OCI-LY1 (cell line): ENCODE measurements at regions not wholly inside any gene's neighbourhood (a gene's known extent, or its start where the extent isn't known, plus 50 kb on each side); places are given as distances from the start of the nearest gene placed in this dataset.

Experiments used
- H2AFZ ChIP-seq: fragments of 200-600 bp; sonication (generic), shearing (Covaris generic); 2 replicates; pipeline ENCODE4 v1.6.0; 2014; ENCODE audit warnings: antibody characterized with exemption, mild to moderate bottlenecking, low read length
- H3F3A ChIP-seq: fragments of 200-600 bp; sonication (generic), shearing (Covaris generic); 2 replicates; pipeline ENCODE4 v1.6.0; 2014; ENCODE audit warnings: mild to moderate bottlenecking, antibody characterized with exemption, low read length, moderate library complexity; ENCODE audit not compliant: insufficient read depth
- H3K27ac ChIP-seq: fragments of 200-600 bp; sonication (generic); 2 replicates; pipeline ENCODE4 v1.5.1; 2014; ENCODE audit warnings: low read length, mixed run types, mild to moderate bottlenecking, low read depth; ENCODE audit not compliant: poor library complexity, severe bottlenecking
- H3K27me3 ChIP-seq: fragments of 200-600 bp; sonication (generic); 2 replicates; pipeline ENCODE4 v1.6.0; 2014; ENCODE audit warnings: antibody characterized with exemption, mild to moderate bottlenecking, low read length, moderate library complexity; ENCODE audit not compliant: insufficient read depth
- H3K36me3 ChIP-seq: fragments of 200-600 bp; sonication (generic); 2 replicates; pipeline ENCODE4 v1.6.1; 2014; ENCODE audit warnings: mild to moderate bottlenecking, antibody characterized with exemption, low read length, moderate library complexity, mixed read lengths; ENCODE audit not compliant: insufficient read depth
- H3K4me1 ChIP-seq: fragments of 200-600 bp; sonication (generic); 2 replicates; pipeline ENCODE4 v1.5.1; 2014; ENCODE audit warnings: mild to moderate bottlenecking, low read length, moderate library complexity; ENCODE audit not compliant: insufficient read depth, severe bottlenecking
- H3K4me2 ChIP-seq: fragments of 200-600 bp; sonication (generic), shearing (Covaris generic); 2 replicates; pipeline ENCODE4 v1.6.1; 2014; ENCODE audit warnings: low read length
- H3K4me3 ChIP-seq: fragments of 200-600 bp; sonication (generic); 2 replicates; pipeline ENCODE4 v1.5.1; 2014; ENCODE audit warnings: low read length, low read depth, mild to moderate bottlenecking, mixed read lengths; ENCODE audit not compliant: poor library complexity, severe bottlenecking
- H3K79me2 ChIP-seq: fragments of 200-600 bp; shearing (Covaris generic); 2 replicates; pipeline ENCODE4 v1.6.1; 2016; ENCODE audit warnings: mixed run types, low read length, mixed read lengths; ENCODE audit not compliant: insufficient read depth
- H3K9ac ChIP-seq: fragments of 200-600 bp; sonication (generic), shearing (Covaris generic); 2 replicates; pipeline ENCODE4 v1.6.1; 2014; ENCODE audit warnings: mild to moderate bottlenecking, low read length, mixed read lengths
- H3K9me2 ChIP-seq: fragments of 200-600 bp; sonication (generic), shearing (Covaris generic); 2 replicates; pipeline ENCODE4 v1.6.1; 2014; ENCODE audit warnings: low read depth, mild to moderate bottlenecking, low read length, mixed read lengths
- H3K9me3 ChIP-seq: fragments of 200-600 bp; shearing (Covaris generic); 2 replicates; pipeline ENCODE4 v1.6.1; 2014; ENCODE audit warnings: low read length, mixed read lengths
- H4K20me1 ChIP-seq: fragments of 200-600 bp; sonication (generic), shearing (Covaris generic); 2 replicates; pipeline ENCODE4 v1.6.0; 2016; ENCODE audit warnings: mild to moderate bottlenecking, low read length; ENCODE audit not compliant: insufficient read depth
- CTCF ChIP-seq: fragments of 200-600 bp; sonication (generic), shearing (Covaris generic); IDR thresholded peaks from 2 replicates; pipeline ENCODE4 v1.5.1; 2017; ENCODE audit warnings: mild to moderate bottlenecking, antibody characterized with exemption, low read length, moderate library complexity, mixed read lengths
- EZH2 ChIP-seq: fragments of 200-600 bp; sonication (generic), shearing (Covaris generic); IDR thresholded peaks from 2 replicates; pipeline ENCODE4 v1.8.0; 2017; ENCODE audit warnings: borderline replicate concordance, mixed run types, mild to moderate bottlenecking, antibody characterized with exemption, low read length, moderate library complexity, mixed read lengths

- Histone ChIP-seq H3K4me2 (no peak overlapping the region), H4K20me1 (no peaks in the 10 kb centered on the region), H3K79me2 (no peaks in the 10 kb centered on the region), H3K27ac (no peak overlapping the region), H3K9me2 (no peaks in the 10 kb centered on the region), H3F3A (no peaks in the 10 kb centered on the region), H3K9ac (no peak overlapping the region), H3K4me3 (no peak overlapping the region), H3K4me1 (no peaks in the 10 kb centered on the region), H2AFZ (no peak overlapping the region), H3K27me3 (no peaks in the 10 kb centered on the region), H3K36me3 (no peaks in the 10 kb centered on the region), H3K9me3 (no peaks in the 10 kb centered on the region)
- TF ChIP-seq CTCF = no peak
- no peak for TF ChIP-seq EZH2
Observed at GRCh38 chr6:51336185-51336584, 517.5 kb downstream of the TFAP2B start.

DNA sequence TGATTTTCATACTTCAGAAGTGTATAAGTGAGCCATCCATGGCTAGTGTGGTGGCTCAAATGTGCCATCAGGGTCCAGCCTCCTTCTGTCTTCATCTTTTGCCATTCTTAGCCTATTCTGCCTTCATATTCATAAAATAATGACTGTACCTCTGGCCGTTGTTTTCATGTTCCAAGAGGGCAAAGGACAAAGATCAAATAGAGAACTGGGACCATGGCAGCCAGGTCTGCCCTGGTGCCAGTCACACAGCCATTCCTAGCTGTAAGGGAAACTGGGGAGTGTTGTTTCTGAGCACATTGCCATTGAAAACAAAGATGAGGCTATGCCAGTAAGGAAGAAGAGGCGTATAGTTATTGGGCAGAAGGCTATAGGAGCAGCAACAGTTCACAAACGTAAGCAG, 518.6 kb downstream of the TFAP2B start:
- Histone ChIP-seq H3K4me3 (no peak overlapping the region), H4K20me1 (no peaks in the 10 kb centered on the region), H3K9me2 (no peaks in the 10 kb centered on the region), H3K4me2 (no peak overlapping the region), H2AFZ (no peak overlapping the region), H3K9ac (no peak overlapping the region), H3K27ac (no peak overlapping the region), H3K4me1 (no peaks in the 10 kb centered on the region), H3K9me3 (no peaks in the 10 kb centered on the region), H3K79me2 (no peaks in the 10 kb centered on the region), H3K27me3 (no peaks in the 10 kb centered on the region), H3F3A (no peaks in the 10 kb centered on the region), H3K36me3 (no peaks in the 10 kb centered on the region)
- TF ChIP-seq EZH2 = no peak
- TF ChIP-seq CTCF = no peak

DNA sequence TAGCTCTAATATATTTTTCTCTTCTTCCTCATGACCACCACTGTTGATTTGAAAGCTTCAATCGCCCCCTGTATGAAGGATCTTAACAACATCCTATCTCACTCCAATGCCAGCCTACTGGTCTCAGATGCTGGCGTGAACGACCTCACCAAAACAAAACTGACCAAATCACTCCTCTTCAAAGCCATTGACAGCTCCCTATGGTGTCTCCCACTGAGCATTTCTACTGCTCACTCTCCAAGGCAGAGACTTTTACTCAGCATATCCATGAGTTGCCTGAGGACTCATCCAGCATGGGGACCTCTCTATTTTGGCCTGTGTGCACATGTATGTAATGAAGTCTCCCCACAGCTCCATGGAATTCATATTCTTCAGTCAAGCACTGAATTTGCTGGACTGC, 520.4 kb downstream of the TFAP2B start:
- no peak overlapping the region for H3K9ac ChIP-seq
- no peak overlapping the region for H3K27ac ChIP-seq
- no peaks in the 10 kb centered on the region for H3K9me3 ChIP-seq
- no peaks in the 10 kb centered on the region for H3F3A ChIP-seq
- no peaks in the 10 kb centered on the region for H3K79me2 ChIP-seq
- H4K20me1 ChIP-seq = no peaks in the 10 kb centered on the region
- no peak for TF ChIP-seq CTCF
- no peak for TF ChIP-seq EZH2
- no peaks in the 10 kb centered on the region for H3K27me3 ChIP-seq
- no peak overlapping the region for H2AFZ ChIP-seq
- no peaks in the 10 kb centered on the region for H3K9me2 ChIP-seq
- no peaks in the 10 kb centered on the region for H3K36me3 ChIP-seq
- no peak overlapping the region for H3K4me2 ChIP-seq
- no peaks in the 10 kb centered on the region for H3K4me1 ChIP-seq
- no peak overlapping the region for H3K4me3 ChIP-seq
